Fibroblast of pulmonary artery (primary cell): ENCODE measurements at regions not wholly inside any gene's neighbourhood (a gene's known extent, or its start where the extent isn't known, plus 50 kb on each side); places are given as distances from the start of the nearest gene placed in this dataset.
A peak's percentile ranks its signal among the peaks of the same experiment; 100 is the strongest.
"Not testable (repeated sequence)": the region's sequence is repeated elsewhere in the genome, so short reads cannot be mapped to it uniquely, and the experiment has no call there.

ENCODE experiments used
- DNase-seq: peaks from one replicate; pipeline ENCODE4 v3.0.0-alpha.2; 2010; ENCODE audit warnings: low read depth
- H3K4me3 ChIP-seq: replicated peaks from 2 replicates; pipeline ENCODE4 v1.5.1; 2011; ENCODE audit warnings: low read depth, mild to moderate bottlenecking, control low read depth, low read length, moderate library complexity
- TF ChIP-seq, protein P1 (sequence below): IDR thresholded peaks from 2 replicates; pipeline ENCODE4 v1.5.1; 2011; ENCODE audit warnings: mild to moderate bottlenecking, control low read depth, low read length, inconsistent platforms; ENCODE audit errors: missing control alignments

GRCh38 chr12:9308745-9309144 lies 100.5 kb upstream of the PZP start:
- not testable (repeated sequence) for H3K4me3 ChIP-seq, DNase-seq

DNA sequence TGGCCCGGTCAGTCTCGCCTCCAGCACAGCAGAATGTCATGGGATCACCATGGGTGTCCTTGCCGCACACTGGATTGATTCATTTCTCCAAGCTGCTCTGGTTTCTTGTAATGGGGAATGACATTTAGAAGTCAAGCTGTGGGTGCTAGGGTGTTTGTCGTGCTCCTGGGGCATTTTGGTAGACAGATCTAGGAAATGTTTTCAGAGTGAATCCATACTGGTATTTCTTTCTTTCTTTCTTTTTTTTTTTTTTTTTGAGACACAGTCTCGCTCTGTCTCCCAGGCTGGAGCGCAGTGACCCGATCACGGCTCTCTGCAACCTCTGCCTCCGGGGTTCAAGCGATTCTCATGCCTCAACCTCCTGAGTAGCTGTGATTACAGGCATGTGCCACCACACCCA lies 100.0 kb upstream of the PZP start:
- not testable (repeated sequence) for DNase-seq, H3K4me3 ChIP-seq

DNA sequence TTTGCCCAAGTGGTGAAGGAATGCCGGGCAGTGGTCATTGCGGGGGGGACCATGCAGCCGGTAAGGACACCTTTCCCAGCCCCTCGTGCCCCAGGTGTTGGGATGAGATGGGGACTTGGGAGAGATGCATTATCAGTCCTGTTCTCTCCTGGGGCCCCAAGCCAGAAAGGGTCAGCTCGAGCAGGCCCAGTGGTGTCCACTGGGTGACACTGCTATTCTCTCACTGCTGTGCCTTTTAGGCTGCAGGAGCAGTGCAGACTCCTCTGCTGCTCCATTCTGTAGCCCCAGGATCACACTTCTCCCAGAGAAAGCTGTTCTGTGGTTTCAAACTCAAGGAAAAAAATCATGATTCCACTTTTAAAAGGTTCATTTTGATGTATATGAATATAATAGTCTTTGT lies 99.1 kb upstream of the PZP start:
- not testable (repeated sequence) for DNase-seq, H3K4me3 ChIP-seq

- not testable (repeated sequence) for DNase-seq
Measured at GRCh38 chr12:9306004-9306403, 97.8 kb upstream of the PZP start.

DNA sequence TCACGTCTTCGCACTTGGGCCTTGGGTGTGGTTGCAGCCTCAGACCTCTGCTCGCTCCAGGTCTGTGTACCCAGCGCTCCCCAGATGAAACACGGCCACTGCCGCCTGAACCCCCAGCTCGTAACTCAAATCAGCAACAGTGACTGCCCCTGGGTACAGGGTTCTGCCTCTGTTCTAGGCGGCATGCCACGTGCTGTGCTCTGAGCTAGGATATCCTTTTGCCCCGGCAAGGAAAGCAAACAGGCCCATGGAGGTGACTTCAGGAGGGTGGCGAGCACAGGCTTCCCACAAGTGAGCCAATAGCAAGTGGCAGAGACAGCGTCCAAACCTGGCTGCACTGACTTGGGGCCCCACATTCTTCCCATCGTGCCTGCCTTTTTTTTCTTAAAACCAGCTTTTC lies 96.3 kb upstream of the PZP start:
- H3K4me3 ChIP-seq, DNase-seq: not testable (repeated sequence)

More at GRCh38 chr12:9306004-9306403, 97.8 kb upstream of the PZP start:
- not testable (repeated sequence) for H3K4me3 ChIP-seq

GRCh38 chr12:9295872-9296271 lies 87.7 kb upstream of the PZP start:
- H3K4me3 ChIP-seq, DNase-seq: not testable (repeated sequence)

- DNase-seq, H3K4me3 ChIP-seq: not testable (repeated sequence)
Measured at GRCh38 chr12:9294072-9294620, 86.0 kb upstream of the PZP start.

GRCh38 chr12:9293391-9293790 lies 85.2 kb upstream of the PZP start:
- not testable (repeated sequence) for DNase-seq, H3K4me3 ChIP-seq

DNA sequence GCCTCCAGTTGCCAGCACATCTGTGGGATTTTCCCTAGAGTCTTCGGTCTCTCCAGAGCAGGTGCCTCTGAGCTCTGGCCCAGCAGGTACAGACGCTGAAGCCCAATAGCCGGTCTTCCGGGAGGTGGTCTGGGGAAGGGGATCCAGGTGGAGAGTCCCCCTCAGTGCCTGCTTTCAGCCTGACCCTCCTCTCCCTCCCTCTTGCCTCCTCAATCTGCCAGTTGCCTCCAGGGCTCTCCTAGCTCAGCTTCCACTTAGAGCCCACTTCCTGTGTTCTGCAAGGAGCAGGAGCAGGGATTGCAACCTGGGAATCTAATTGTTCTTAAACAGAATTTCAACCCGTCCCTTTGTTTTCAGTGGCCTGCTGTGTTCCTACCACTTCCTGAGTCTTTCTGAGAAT lies 81.8 kb upstream of the PZP start:
- H3K4me3 ChIP-seq, DNase-seq: not testable (repeated sequence)

- not testable (repeated sequence) for H3K4me3 ChIP-seq
Measured at GRCh38 chr12:9284724-9285123, 76.5 kb upstream of the PZP start.

DNA sequence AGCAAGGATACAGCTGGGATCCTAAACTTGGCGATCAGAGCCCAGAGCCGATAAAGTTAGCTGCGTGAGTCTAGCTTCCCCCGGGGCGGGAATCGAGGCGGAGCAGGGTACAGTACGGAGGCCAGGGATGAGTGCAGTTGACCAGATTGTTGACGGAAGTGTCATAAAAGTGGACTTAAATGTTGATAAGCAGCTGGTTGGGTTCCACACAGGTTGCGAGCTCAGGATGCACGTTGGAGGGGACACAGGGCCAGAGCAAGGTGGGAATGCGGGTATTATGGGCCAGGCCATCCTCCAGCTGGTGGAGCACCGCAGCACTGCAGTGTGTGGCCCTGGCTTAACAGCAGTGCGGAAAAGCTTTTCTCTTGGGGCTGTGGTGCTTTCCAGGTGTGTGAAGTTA lies 76.0 kb upstream of the PZP start:
- DNase-seq, H3K4me3 ChIP-seq: not testable (repeated sequence)

More at GRCh38 chr12:9284724-9285123, 76.5 kb upstream of the PZP start:
- DNase-seq = not testable (repeated sequence)

DNA sequence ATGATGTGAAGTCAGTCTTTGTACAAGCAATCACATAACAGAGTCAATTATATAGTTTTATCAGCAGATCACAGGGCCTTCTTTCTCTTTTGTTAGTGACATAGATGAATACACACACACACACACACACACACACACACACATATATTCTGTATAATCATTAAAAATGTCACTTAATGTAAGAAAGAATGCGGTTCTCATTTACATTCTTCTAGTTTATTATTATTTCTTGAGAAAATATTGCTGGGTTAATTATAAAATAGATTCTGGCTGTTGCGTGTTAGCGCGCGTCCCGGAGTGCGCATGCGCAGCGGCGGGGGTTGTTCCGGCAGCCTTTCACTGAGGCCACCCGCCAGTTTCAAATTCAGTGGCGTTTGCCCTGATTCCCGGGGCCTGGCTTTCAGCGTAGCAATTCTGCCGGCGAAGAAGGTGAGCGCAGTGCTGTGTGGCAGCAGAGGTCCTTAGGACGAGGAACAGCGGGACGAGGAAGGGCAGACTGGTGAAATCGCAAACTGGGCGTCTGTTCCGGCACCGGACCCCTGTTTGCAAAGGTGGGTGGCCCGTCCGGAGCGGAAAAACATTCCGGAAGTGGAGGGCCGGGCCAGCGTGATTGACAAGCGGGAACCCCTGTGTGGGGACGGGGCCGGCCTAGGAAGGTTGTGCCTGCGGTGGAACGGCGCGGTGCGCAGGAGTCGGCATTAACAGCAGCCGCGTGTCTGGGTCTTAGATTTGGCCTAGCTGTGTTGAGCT lies 75.3 kb upstream of the PZP start:
- DNase-seq = peak; percentile 54
- peak overlapping the region; percentile 39 for H3K4me3 ChIP-seq

- TF ChIP-seq, protein P1, sequence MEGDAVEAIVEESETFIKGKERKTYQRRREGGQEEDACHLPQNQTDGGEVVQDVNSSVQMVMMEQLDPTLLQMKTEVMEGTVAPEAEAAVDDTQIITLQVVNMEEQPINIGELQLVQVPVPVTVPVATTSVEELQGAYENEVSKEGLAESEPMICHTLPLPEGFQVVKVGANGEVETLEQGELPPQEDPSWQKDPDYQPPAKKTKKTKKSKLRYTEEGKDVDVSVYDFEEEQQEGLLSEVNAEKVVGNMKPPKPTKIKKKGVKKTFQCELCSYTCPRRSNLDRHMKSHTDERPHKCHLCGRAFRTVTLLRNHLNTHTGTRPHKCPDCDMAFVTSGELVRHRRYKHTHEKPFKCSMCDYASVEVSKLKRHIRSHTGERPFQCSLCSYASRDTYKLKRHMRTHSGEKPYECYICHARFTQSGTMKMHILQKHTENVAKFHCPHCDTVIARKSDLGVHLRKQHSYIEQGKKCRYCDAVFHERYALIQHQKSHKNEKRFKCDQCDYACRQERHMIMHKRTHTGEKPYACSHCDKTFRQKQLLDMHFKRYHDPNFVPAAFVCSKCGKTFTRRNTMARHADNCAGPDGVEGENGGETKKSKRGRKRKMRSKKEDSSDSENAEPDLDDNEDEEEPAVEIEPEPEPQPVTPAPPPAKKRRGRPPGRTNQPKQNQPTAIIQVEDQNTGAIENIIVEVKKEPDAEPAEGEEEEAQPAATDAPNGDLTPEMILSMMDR = no peak
- no peak for DNase-seq
- H3K4me3 ChIP-seq = no peak overlapping the region
Measured at GRCh38 chr12:9276990-9277389, 68.8 kb upstream of the PZP start.

DNA sequence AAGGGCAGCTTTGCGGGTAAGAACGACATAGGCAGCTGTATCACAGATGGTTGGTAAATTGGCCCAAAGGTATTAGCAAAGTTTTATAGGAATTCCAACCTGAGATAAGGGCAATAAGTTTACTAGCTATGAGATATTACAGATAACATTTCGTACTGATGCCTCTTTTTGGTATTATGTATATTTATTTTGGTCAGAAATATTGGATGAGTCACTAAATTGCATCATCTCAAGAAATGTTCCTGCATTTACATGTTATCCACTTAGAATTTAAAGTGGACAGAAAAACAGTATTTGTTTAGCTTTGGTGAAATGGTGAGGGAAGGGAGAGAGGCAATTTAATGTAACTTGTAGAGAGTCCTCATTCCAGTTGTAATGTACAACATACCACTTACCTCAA lies 65.1 kb upstream of the PZP start:
- H3K4me3 ChIP-seq = no peak overlapping the region
- DNase-seq = peak; percentile 44
- TF ChIP-seq, protein P1 = no peak
